ENCODE measurements at regions not wholly inside any gene's neighbourhood (a gene's known extent, or its start where the extent isn't known, plus 50 kb on each side); places are given as distances from the start of the nearest gene placed in this dataset.

GRCh38 chr3:117666812-117667211, 957.2 kb downstream of the TUSC7 start:
- intact Hi-C loops (cut with DNase I; ENCODE audit: low total_unique reads), result no loop called here
- H3K27me3 ChIP-seq, result no peaks in the 10 kb centered on the region
- H3K4me1 ChIP-seq, result no peaks in the 10 kb centered on the region
- no peak for DNase-seq
- no peak overlapping the region for H3K4me3 ChIP-seq
- no peaks in the 10 kb centered on the region for H3K9me3 ChIP-seq
- in situ Hi-C loops (cut with MboI; ENCODE audit: low sequenced_read_pairs in 4 of 4), result no loop called here
- H3K27ac ChIP-seq, result no peak overlapping the region
- TF ChIP-seq POLR2A (IDR thresholded peaks at IDR 0.05), result no peak
- TF ChIP-seq, protein P1, sequence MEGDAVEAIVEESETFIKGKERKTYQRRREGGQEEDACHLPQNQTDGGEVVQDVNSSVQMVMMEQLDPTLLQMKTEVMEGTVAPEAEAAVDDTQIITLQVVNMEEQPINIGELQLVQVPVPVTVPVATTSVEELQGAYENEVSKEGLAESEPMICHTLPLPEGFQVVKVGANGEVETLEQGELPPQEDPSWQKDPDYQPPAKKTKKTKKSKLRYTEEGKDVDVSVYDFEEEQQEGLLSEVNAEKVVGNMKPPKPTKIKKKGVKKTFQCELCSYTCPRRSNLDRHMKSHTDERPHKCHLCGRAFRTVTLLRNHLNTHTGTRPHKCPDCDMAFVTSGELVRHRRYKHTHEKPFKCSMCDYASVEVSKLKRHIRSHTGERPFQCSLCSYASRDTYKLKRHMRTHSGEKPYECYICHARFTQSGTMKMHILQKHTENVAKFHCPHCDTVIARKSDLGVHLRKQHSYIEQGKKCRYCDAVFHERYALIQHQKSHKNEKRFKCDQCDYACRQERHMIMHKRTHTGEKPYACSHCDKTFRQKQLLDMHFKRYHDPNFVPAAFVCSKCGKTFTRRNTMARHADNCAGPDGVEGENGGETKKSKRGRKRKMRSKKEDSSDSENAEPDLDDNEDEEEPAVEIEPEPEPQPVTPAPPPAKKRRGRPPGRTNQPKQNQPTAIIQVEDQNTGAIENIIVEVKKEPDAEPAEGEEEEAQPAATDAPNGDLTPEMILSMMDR (IDR thresholded peaks at IDR 0.05 in 4 of 5, conservative IDR thresholded peaks at IDR 0.05 in 1 of 5), result no peak
- H3K36me3 ChIP-seq, result no peaks in the 10 kb centered on the region
- no peak for ATAC-seq

- intact Hi-C loops (cut with DNase I; ENCODE audit: low total_unique reads) (no loop called here), in situ Hi-C loops (cut with MboI; ENCODE audit: low sequenced_read_pairs in 4 of 4) (no loop called here)
- H3K4me1 ChIP-seq, result no peaks in the 10 kb centered on the region
- H3K27ac ChIP-seq, result no peak overlapping the region
- H3K9me3 ChIP-seq, result no peaks in the 10 kb centered on the region
- no peaks in the 10 kb centered on the region for H3K27me3 ChIP-seq
- no peaks in the 10 kb centered on the region for H3K36me3 ChIP-seq
- TF ChIP-seq, protein P1 (IDR thresholded peaks at IDR 0.05 in 4 of 5, conservative IDR thresholded peaks at IDR 0.05 in 1 of 5), result no peak
- no peak for TF ChIP-seq POLR2A (IDR thresholded peaks at IDR 0.05)
- ATAC-seq, result no peak
- DNase-seq, result no peak
- no peak overlapping the region for H3K4me3 ChIP-seq
These were observed 960.2 kb downstream of the TUSC7 start for GRCh38 chr3:117669774-117670173.

DNA sequence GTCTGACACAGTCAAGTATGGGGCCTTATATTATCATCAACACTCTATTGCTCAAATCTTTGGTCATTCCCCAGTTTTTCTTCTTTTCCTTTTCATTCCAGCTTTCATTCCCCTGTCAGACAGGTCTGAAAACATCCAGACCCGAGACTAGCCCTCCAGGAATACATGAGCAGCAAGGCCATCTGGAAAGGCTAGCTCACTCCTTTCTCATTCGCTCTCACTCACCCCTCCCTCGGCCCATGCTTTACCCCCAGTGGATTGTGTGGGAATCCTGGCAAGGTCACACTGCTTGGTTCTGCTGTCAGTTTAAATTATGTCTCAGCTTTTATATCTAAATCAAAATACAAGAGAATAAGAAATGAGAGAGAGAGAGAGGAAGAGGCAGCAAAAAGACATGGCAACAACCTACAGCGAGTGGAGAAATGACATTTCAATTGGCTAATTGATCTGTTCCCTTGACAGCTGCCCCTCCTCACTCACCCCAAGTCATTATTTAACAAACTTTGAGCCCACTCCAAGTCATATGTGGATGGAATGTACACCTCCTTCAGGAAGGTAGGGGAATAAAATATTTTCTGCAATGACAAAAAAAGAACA, 962.2 kb downstream of the TUSC7 start:
- Histone ChIP-seq H3K4me1 (no peaks in the 10 kb centered on the region), H3K27ac (no peak overlapping the region), H3K4me3 (no peak overlapping the region), H3K36me3 (no peaks in the 10 kb centered on the region), H3K27me3 (no peaks in the 10 kb centered on the region), H3K9me3 (no peaks in the 10 kb centered on the region)
- DNase-seq (no peak), ATAC-seq (no peak)
- TF ChIP-seq POLR2A (IDR thresholded peaks at IDR 0.05), result no peak
- TF ChIP-seq, protein P1 (IDR thresholded peaks at IDR 0.05 in 4 of 5, conservative IDR thresholded peaks at IDR 0.05 in 1 of 5), result no peak
- in situ Hi-C loops (cut with MboI; ENCODE audit: low sequenced_read_pairs in 4 of 4) (no loop called here), intact Hi-C loops (cut with DNase I; ENCODE audit: low total_unique reads) (no loop called here)

DNA sequence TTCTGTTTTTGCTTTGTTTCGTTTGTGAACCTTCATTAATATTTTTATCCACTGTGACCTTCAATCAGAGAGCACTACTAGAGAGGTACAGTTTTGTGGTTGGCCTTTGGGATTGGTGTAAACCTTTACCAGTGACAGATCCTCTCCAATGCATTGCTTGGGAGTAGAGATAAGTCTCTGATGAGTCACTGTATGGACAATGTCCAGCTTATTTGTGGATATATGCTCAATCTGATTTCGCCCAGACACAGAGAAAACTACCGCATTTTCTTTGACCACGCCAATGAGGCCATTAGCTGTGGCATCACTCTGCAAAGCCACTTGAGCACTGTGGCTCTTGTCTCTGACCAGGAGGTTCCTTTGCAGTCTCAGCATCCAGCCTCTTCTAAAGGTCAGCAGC, 964.7 kb downstream of the TUSC7 start:
- Histone ChIP-seq H3K4me1 (no peaks in the 10 kb centered on the region), H3K4me3 (no peak overlapping the region), H3K9me3 (no peaks in the 10 kb centered on the region), H3K36me3 (no peaks in the 10 kb centered on the region), H3K27me3 (no peaks in the 10 kb centered on the region), H3K27ac (no peak overlapping the region)
- DNase-seq, result no peak
- ATAC-seq, result no peak
- intact Hi-C loops (cut with DNase I; ENCODE audit: low total_unique reads), result no loop called here
- TF ChIP-seq, protein P1 (IDR thresholded peaks at IDR 0.05 in 4 of 5, conservative IDR thresholded peaks at IDR 0.05 in 1 of 5), result no peak
- TF ChIP-seq POLR2A (IDR thresholded peaks at IDR 0.05), result no peak
- in situ Hi-C loops (cut with MboI; ENCODE audit: low sequenced_read_pairs in 4 of 4), result no loop called here

DNA sequence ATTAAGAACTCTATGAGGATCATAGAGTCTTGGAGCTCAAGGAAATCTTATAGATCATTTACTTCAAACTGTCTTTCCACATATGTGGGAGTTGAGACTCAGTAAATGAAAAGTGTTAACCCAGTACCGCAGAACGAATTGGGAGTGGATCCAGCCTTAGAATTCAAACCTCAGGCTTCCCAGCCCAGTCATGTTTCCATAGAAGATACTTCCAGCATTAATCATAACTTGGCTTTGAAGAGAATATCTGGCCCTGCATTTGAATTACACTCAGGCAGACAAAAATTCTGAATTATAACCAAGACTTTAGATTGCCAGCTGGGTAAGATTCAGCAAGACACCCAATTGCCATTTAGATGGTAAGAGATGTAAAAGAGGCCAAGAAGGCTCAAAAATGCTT, 972.0 kb downstream of the TUSC7 start:
- ATAC-seq (no peak), DNase-seq (no peak)
- Histone ChIP-seq H3K4me3 (no peak overlapping the region), H3K27ac (no peak overlapping the region), H3K27me3 (no peaks in the 10 kb centered on the region), H3K4me1 (no peaks in the 10 kb centered on the region), H3K9me3 (no peaks in the 10 kb centered on the region), H3K36me3 (no peaks in the 10 kb centered on the region)
- in situ Hi-C loops (cut with MboI; ENCODE audit: low sequenced_read_pairs in 4 of 4), result no loop called here
- TF ChIP-seq, protein P1 (IDR thresholded peaks at IDR 0.05 in 4 of 5, conservative IDR thresholded peaks at IDR 0.05 in 1 of 5), result no peak
- TF ChIP-seq POLR2A (IDR thresholded peaks at IDR 0.05), result no peak
- intact Hi-C loops (cut with DNase I; ENCODE audit: low total_unique reads), result no loop called here

Measured in gastrocnemius medialis (tissue), 4 donors.